HG02588 (cell line): ENCODE measurements at regions not wholly inside any gene's neighbourhood (a gene's known extent, or its start where the extent isn't known, plus 50 kb on each side); places are given as distances from the start of the nearest gene placed in this dataset.
"Not testable (repeated sequence)": the region's sequence is repeated elsewhere in the genome, so short reads cannot be mapped to it uniquely, and the experiment has no call there.

Experiments
- ATAC-seq: cut with Tn5 transposase; IDR thresholded peaks from one replicate; pipeline ENCODE4 v1.9.1; 2021; ENCODE audit warnings: mild to moderate bottlenecking, moderate library complexity; ENCODE audit not compliant: unreplicated experiment

DNA sequence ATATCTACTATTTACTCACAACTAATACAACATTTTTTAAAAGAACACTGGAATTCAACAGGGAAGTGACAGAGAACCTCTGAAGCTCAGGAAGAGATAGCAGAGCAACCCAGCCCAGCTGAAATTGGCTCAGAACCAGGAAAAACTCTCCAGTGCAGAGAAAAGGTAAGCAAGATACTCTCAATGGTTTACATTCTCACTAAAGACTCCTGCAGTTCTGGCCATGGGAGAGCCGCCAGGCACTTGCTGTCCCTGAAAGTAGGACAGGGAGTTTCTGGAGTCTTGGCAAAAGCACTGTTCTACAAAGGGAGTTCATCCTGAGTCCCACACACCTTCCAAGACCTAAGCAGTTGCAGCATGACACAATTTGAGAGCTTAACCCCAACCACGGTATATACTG lies 330.8 kb downstream of the TRIM36 start:
- no peak for ATAC-seq

DNA sequence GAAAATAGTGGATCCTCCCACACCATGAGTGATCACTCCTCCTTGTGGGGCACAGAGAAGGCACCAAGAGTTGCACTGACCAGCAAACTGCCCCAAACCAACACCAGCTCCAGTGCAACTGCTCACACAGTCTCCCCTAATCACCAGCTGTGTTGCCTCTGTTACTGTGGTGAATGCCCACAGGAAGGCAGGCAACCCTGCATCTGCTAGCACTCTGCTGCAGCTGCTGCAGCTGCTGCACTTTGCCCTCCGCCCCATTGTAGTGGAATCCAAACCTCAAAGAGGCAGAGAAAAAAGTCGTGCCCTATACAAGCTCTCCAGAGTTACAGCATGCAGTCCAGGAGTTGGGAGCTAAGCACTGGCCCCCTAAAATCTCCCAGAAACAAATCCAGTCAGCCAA lies 339.6 kb downstream of the TRIM36 start:
- ATAC-seq, result no peak

DNA sequence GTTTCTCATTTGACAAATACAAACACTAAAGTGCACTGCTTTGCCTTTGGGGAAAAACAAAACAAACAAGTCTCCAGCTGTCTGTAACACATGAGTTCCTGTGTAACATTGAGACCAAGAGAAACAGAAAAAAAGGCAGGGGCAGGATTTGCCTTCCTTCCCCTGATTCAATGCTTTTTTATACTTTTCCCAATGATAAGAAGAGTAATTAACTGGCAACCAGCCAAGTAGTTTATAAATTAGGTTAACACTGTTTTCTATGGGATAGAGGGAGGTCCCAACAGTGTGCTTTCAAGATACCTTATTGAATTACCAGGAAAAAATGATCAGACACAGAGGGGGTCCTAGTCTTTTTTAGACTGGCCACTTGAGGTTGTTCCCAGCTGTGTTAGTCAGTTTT lies 346.8 kb downstream of the TRIM36 start:
- no peak for ATAC-seq

DNA sequence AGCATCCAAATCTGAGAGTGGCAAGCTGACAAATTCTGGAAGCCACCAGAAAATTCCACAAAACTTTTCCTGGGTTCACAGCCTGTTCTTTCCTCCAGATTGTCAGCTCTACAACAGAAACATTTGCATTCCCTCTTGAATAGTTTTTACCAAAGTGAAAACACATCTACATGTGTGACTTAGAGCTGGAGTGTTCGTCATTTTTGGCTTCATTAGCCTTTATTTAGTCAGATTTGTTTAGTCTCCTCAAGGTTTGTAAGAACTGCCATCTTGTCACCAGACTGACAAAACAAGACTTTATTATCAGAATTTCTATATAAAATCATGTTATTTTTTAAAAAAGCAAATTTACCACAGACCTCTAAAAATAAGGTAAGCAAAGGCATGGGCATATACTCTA lies 347.3 kb downstream of the TRIM36 start:
- no peak for ATAC-seq

DNA sequence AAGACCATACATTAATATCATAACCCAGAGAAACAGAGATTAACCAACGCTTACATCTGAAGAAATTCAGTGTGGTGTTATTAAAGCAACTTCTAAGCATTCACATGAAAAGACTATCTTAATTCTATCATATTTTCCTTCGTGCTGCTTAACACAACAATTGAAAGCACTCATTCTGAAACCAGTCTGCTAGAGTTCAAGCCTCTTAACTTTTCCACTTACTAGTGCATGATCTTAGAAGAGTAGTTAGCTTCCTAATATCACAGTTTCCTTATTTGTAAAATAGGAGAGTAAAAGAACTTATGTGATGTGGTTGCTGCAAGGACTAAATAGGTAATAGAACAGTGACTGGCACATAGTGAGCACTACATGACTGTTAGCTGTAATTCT lies 379.3 kb downstream of the TRIM36 start:
- no peak for ATAC-seq

DNA sequence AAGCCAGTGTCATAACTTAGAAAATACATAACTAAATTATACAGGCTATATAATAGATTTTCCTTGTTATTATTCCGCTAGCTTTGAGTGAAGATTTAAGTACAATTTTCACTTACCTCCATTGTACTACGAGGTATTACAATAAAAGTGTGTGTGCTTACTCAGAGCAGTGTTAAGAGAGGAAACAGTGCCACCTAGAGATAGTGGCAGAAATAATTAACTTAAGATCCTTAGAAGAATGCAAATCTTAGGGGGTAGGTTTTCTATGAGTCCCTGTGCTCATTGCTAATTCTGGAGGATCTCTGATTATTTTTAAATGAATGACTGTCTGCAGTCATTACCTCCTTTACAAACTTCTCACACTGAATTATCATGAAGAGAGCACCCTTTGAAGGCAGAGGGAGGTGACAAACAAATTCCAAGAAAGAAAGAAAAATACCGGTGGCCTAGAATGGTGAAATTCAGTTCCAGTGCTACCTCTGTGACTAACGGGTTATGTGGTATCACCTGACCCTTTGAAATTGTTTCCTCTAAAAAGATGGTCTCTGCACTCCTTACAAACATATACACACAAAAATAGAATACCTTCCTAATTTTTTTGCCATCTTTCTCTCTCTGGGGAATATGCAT lies 379.8 kb downstream of the TRIM36 start:
- peak; percentile 56 for ATAC-seq

DNA sequence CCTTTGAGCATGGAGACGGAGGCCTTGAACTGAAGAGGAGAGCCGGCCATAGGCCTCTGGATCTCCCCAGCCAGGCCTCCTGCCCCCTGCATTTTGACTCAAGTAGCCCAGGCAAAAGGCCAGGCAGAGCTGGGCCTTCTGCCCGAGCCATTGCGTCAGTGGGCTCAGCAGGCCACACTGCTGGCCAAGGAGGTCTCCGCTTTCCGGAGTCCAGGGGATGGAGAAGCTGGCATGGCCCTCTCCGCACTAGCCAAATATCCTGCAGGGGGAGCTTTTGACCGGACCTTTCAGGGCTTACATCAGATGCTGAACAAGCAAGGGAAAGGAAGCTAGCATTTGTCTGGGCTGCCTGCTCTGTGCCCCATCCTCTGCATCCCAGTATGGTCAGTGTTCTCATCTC lies 386.8 kb downstream of the TRIM36 start:
- ATAC-seq, result no peak

DNA sequence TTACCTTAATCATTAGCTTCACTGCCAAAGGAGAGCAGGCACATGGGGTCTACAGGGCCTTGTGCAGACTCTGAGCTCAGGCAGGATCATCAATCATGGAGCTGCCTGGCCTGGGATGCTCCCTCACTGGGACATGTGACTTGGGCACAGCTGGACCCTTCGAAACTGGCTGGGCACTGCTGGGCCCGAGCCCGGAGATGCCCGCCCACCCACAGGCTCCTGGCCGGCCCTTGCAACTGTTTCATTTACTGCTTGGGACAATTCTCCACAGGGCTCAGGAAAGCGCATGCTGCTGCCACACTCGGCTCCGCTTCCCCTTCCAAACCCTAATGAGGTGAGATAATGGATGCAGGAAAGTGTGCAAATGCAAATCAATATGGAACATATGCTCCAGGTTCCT lies 387.5 kb downstream of the TRIM36 start:
- ATAC-seq, result no peak

DNA sequence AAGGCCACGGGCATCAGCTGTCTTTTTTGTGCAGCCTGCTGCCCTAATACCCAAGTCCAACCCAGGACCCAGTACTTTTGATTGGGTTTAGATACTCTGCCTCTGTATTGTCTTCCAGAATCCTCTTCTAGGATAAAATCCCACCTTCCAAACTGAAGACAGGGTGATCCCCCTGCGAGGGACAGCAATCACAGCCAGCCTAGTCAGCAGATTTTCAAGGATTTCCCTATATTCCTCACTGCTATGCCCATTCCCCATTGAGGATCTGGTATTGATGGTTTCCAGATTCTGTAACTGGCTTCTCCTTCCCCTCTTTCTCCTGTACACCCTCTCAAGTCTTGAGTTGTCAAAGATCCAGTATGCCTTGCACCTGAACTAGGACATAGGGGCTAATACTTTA lies 389.4 kb downstream of the TRIM36 start:
- no peak for ATAC-seq

DNA sequence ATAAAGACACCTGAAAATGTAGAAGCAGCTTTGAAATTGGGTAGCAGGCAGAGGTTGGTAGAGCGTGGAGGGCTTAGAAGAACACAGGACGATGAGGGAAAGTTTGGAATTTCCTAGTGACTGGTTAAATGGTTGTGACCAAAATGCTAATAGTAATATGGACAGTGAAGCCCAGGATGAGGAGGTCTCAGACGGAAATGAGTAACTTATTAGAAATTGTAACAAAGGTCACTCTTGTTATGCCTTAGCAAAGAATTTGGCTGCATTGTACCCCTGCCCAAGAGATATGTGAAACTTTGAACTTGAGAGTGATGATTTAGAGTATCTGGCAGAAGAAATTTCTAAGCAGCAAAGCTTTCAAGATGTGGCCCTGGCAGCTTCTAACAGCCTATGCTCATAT lies 382.5 kb downstream of the KCNN2 start:
- no peak for ATAC-seq

DNA sequence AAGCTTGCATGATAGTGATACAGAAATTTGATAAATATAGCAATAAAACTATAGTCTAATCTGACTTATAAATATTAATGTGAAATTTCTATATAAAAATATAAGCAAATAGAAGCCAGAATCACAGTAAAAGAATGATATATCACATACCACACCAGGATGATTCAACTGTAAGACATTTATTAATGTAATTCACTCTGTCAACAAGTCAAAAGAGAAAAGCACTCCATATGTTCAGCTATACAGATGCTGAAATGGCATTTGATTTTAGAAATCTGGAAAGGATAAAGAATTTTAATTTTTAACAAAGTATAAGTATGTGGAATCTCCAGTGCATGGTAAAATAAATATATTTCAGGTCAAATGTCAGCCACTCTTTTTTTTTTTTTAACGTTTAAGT lies 372.4 kb downstream of the KCNN2 start:
- no peak for ATAC-seq

DNA sequence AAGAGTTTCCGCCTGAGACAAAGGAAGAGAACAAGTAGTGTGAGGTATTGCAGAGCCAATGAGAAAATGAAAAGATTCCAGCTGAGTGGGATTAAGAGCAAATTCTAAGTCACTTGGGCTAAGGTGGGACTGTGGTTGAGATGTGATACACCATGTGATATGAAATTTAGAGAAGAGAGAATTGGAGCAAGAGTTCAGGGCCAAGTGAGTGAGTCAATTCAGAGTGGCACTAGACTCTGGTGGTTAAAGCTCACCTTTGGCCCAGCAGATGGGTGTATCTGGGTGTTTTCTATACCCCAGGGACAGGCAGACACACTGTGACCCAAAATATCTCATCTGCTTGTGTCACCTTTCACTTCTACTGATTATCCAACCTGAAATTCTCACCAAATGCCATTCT lies 368.1 kb downstream of the KCNN2 start:
- ATAC-seq, result no peak

DNA sequence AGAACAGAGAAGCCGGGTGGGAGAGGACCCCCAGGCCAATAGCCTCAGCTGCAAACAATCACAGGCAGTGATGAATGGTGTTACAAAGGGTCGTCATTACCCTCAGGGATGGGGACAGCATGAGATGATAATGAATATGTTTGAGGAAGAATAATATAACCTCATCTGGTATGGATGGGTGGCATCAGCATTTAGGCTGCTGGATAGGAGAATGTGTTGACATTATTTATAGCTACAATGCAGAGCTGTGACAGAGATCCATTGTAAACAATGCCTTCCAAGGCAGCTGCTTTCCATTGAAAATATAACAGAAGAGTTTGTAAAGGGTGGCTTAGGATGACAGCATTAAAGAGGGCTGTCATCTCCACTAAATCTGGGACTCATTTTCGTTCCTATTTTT lies 365.5 kb downstream of the KCNN2 start:
- ATAC-seq, result no peak

DNA sequence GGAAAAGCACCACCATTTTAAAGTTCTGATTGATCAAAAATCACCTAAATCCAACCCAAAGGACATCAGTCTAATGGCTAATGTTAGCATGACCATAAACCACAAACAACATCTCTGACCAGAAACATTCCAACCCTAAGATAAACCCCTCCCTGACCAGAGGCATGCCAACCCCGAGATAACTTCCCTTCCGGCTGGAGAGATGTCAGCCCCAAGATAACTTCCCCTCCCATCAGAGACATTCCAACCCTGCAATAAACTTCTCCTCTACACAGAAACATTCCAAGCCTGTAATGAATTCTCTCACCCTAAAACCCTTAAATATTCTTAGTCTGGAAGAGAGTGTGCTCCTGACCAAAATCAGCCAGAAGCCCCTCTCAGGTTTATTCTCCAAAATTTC lies 364.3 kb downstream of the KCNN2 start:
- no peak for ATAC-seq

DNA sequence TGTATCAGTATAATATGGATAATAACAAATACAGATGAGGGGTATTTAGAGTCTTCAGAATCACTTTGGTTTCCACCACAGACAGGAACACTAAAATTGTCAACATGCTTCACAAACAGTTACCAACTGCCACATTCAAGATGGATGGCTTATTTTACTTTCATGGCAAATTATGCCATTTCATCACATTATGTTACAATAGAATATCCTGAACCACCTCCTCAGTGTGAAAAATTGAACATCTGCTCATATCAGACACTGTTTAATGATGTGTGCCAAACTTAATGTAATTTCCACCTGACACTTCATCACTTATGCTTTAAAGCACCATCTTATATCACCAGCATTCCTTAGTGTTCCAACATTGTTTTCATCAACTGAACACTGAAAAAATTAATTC lies 357.4 kb downstream of the KCNN2 start:
- no peak for ATAC-seq

DNA sequence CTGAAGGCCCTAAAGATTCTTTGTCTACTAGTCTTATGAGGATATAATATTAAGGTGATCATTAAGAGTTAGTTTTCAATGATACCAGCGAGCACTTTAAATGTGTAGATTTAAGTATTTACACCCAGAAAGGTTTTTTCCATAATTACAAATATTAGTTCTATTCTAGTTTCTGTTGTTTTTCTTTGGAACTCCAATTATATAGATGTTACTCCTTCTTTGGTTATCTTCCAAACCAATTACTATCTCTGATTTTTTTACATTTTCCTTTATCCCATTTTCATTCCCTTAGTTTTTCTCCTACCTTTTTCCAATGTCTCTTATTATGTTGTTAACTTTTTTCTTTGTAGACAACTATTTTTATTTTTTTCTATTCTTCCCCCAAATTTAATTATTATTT lies 355.1 kb downstream of the KCNN2 start:
- ATAC-seq, result no peak

DNA sequence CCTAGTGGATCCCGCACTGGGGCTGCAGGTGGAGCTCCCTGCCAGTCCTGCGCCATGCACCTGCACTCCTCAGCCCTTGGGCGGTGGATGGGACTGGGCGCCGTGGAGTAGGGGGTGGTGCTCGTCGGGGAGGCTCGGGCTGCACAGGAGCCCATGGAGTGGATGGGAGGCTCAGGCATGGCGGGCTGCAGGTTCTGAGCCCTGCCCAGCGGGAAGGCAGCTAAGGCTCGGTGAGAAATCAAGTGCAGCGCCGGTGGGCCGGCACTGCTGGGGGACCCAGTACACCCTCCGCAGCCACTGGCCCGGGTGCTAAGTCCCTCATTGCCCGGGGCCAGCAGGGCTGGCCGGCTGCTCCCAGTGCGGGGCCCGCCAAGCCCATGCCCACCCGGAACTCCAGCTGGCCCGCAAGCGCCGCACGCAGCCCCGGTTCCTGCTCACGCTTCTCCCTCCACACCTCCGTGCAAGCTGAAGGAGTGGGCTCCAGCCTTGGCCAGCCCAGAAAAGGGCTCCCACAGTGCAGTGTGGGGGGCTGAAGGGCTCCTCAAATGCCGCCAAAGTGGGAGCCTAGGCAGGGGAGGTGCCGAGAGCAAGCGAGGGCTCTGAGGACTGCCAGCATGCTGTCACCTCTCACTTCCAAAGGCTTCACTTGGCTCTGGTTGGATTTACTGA lies 342.5 kb downstream of the KCNN2 start:
- not testable (repeated sequence) for ATAC-seq

DNA sequence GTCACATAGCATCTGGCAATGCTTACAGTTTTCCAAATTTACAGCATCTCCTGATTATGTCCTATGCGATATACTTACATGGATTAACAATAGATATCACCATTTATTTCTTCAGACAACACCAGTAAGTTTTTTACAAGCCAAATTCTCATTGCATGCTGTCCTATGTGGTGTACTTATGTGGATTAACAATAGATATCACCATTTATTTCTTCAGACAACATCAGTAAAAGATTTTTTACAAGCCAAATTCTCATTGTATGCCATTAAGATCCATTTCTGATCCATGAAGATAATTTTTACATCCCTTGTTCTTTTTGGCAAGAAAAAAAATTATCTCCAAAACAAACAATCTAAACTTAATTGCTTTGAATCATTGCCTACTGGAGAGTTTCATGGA lies 340.9 kb downstream of the KCNN2 start:
- no peak for ATAC-seq

DNA sequence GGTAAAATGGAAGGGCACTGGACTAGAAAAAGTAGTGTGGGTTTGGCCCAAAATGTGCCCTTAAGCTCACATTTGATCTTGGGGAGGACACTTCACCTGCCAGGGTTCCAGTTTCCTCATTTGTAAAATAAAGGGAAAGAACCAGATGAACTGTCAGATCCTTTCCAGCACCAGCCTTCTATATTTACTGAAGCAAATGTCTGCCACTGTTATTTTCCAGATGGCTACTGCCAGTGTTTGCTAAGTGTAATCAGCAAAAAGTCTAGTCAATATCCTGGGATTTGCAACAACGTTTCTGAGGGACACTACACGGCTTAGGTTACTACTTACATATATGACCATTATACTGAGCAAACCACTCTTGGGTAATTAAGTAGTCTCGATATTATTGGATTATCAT lies 340.3 kb downstream of the KCNN2 start:
- no peak for ATAC-seq

DNA sequence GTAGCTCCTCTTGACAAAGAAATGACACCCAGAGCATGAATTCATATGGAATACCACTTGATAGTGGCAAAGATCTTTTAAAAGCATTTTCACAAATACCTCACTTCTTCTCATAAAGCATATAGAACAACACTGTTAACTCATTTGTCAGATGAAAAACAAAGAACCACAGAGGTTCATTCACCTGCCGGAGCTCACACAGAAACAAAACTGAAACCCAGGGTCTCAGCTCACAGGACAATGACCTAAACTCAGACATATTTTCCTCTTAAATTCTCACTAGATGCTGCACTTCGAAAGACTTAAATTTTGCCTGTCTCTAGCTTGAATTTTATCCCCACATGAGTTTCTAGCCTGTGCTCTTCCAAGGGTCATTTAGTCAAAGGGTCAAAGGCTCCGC lies 339.0 kb downstream of the KCNN2 start:
- ATAC-seq, result no peak

DNA sequence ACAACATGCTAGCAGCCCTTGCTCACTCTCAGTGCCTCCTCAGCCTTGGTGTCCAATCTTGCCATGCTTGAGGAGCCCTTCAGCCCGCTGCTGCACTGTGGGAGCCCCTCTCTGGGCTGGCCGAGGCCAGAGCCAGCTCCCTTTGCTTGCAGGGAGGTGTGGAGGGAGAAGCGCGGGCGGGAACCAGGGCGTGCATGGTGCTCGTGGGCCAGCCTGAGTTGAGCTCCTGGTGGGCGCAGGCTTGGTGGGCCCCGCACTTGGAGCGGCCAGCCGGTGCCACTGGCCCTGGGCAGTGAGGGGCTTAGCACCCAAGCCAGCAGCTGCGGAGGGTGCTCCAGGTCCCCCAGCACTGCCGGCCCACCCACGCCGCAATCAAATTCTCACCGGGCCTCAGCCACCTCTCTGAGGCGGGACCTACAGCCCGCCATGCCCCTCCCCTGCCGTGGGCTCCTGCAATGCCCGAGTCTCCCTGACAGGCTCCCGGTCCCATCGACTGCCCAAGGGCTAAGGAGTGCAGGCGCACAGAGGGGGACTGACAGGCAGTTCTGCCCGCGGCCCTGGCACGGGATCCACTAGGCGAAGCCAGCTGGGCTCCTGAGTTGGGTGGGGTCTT lies 333.5 kb downstream of the KCNN2 start:
- no peak for ATAC-seq

DNA sequence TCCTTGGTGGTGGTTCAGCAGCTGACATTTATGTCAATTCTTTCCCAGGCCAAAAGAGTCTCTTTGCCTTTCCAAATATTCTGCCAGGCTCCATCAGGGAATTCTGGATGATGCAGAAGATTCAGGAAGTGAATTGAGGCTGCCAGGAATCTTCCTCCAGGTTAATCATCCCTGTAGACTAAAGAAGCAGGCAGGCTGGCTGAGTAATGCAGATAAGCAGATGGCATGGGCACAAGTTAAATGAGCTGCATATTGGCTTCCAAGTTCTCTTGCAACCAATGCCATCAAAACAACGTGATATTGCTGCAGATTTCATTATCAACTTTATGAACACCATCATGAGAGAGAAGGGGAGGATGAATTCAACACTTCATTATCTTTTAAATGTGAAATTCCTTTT lies 324.5 kb downstream of the KCNN2 start:
- no peak for ATAC-seq

DNA sequence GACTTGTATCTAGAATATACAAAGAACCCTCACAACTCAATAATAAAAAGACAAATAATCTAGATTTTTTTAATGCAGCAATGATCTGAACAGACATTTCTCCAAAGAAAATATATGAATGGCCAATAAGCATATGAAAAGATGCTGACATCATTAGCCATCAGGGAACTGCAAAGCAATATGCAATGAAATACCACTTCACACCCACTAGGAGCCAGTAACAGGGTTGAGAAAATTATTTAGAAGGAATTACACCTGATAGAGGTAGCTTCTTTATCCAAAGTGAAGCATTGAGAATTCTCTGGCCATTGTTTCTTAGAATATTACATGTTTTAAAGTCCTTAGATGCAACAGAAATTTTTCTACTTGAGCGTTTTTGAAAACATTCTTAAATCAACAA lies 316.9 kb downstream of the KCNN2 start:
- no peak for ATAC-seq
